B cell (primary cell): ENCODE measurements at regions not wholly inside any gene's neighbourhood (a gene's known extent, or its start where the extent isn't known, plus 50 kb on each side); places are given as distances from the start of the nearest gene placed in this dataset.

ENCODE experiments used
- EZH2 ChIP-seq: IDR thresholded peaks from 2 replicates; pipeline ENCODE4 v1.6.1; 2012; ENCODE audit warnings: borderline replicate concordance, low read depth, mild to moderate bottlenecking, moderate library complexity, low read length; ENCODE audit not compliant: insufficient read depth, poor library complexity, severe bottlenecking
- TF ChIP-seq, protein P1 (sequence below): fragments of 200-600 bp; IDR thresholded peaks from one replicate; pipeline ENCODE4 v1.8.0; 2022; ENCODE audit warnings: antibody characterized with exemption, mild to moderate bottlenecking

DNA sequence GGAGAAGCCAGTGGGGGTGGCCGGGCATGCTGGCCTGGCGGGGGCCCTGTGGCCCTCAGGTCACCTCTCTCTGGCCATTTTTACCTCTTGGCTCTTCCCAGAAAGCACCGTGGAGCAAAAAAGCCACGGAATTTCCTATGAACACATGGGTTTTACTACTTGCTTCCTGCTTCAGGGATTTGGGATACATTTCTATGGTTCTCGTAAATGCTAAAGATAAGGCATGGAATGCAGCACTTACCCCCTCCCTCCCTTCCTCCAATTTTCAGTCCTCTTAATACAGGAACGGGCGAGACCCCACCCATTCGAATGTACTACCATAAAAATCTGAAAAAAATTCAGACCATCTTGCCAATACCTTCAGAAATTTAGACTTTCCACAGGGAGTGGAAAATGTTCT, 279.7 kb downstream of the ARHGAP12 start:
- TF ChIP-seq, protein P1, sequence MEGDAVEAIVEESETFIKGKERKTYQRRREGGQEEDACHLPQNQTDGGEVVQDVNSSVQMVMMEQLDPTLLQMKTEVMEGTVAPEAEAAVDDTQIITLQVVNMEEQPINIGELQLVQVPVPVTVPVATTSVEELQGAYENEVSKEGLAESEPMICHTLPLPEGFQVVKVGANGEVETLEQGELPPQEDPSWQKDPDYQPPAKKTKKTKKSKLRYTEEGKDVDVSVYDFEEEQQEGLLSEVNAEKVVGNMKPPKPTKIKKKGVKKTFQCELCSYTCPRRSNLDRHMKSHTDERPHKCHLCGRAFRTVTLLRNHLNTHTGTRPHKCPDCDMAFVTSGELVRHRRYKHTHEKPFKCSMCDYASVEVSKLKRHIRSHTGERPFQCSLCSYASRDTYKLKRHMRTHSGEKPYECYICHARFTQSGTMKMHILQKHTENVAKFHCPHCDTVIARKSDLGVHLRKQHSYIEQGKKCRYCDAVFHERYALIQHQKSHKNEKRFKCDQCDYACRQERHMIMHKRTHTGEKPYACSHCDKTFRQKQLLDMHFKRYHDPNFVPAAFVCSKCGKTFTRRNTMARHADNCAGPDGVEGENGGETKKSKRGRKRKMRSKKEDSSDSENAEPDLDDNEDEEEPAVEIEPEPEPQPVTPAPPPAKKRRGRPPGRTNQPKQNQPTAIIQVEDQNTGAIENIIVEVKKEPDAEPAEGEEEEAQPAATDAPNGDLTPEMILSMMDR = no peak
- TF ChIP-seq EZH2 = no peak
